IMR-90 (cell line): ENCODE measurements at regions not wholly inside any gene's neighbourhood (a gene's known extent, or its start where the extent isn't known, plus 50 kb on each side); places are given as distances from the start of the nearest gene placed in this dataset.

ENCODE experiments used
- BHLHE40 ChIP-seq: fragments of 150-350 bp; IDR thresholded peaks from 2 replicates; pipeline ENCODE4 v1.6.1; 2016; ENCODE audit warnings: mild to moderate bottlenecking, low read depth, low read length
- CEBPB ChIP-seq: IDR thresholded peaks from 2 replicates; pipeline ENCODE4 v1.6.1; 2012; ENCODE audit warnings: low read depth, low read length, improper control_type of control experiment
- CHD1 ChIP-seq: IDR thresholded peaks from 2 replicates; pipeline ENCODE4 v1.6.1; 2012; ENCODE audit warnings: low read depth, low read length, improper control_type of control experiment
- MAFK ChIP-seq: IDR thresholded peaks from 2 replicates; pipeline ENCODE4 v1.6.1; 2012; ENCODE audit warnings: low read depth, low read length, improper control_type of control experiment
- MXI1 ChIP-seq: IDR thresholded peaks from 2 replicates; pipeline ENCODE4 v1.6.1; 2012; ENCODE audit warnings: low read depth, mild to moderate bottlenecking, low read length, moderate library complexity, borderline replicate concordance
- NFE2L2 ChIP-seq: fragments of 150-350 bp; IDR thresholded peaks from 2 replicates; pipeline ENCODE4 v1.6.1; 2016; ENCODE audit warnings: low read depth, mild to moderate bottlenecking, low read length
- POLR2A ChIP-seq: IDR thresholded peaks from 2 replicates; pipeline ENCODE4 v1.6.1; 2012; ENCODE audit warnings: mild to moderate bottlenecking, low read depth, low read length
- RAD21 ChIP-seq: IDR thresholded peaks from 2 replicates; pipeline ENCODE4 v1.6.1; 2012; ENCODE audit warnings: low read length, improper control_type of control experiment
- SMC3 ChIP-seq: fragments of 150-350 bp; IDR thresholded peaks from 2 replicates; pipeline ENCODE4 v1.6.1; 2016; ENCODE audit warnings: low read depth, mild to moderate bottlenecking, antibody characterized with exemption, low read length, moderate library complexity
- TF ChIP-seq, protein P1 (sequence below): conservative IDR thresholded peaks from 2 replicates; pipeline ENCODE4 v1.5.1; 2012; ENCODE audit warnings: mild to moderate bottlenecking, low read depth, low read length, improper control_type of control experiment

DNA sequence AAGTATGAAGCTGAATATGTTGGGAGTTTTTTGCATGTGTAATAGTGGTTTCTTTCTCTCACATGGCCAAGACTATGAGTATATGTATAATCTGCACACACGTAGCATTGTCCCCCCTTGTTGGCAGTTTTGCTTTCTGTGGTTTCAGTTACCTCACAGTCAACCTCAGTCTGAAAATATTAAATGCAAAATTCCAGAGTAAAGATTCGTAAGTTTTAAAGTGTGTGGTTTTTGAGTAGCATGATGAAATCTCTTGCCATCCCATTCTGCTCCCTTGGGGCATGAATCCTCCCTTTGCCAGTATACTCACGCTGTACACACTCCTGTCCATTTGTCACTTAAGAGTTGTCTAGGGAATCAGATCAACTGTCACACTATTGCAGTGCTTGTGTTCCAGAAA is 742.0 kb upstream of the CCDC54 start:
- TF ChIP-seq, protein P1, sequence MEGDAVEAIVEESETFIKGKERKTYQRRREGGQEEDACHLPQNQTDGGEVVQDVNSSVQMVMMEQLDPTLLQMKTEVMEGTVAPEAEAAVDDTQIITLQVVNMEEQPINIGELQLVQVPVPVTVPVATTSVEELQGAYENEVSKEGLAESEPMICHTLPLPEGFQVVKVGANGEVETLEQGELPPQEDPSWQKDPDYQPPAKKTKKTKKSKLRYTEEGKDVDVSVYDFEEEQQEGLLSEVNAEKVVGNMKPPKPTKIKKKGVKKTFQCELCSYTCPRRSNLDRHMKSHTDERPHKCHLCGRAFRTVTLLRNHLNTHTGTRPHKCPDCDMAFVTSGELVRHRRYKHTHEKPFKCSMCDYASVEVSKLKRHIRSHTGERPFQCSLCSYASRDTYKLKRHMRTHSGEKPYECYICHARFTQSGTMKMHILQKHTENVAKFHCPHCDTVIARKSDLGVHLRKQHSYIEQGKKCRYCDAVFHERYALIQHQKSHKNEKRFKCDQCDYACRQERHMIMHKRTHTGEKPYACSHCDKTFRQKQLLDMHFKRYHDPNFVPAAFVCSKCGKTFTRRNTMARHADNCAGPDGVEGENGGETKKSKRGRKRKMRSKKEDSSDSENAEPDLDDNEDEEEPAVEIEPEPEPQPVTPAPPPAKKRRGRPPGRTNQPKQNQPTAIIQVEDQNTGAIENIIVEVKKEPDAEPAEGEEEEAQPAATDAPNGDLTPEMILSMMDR: no peak
- peak; percentile 33; the same call in 1 of the 2 replicates for TF ChIP-seq MAFK
- TF ChIP-seq SMC3: no peak
- no peak for TF ChIP-seq RAD21
- no peak for TF ChIP-seq POLR2A
- TF ChIP-seq CEBPB: peak; percentile 84
- TF ChIP-seq BHLHE40: no peak
- TF ChIP-seq MXI1: no peak
- TF ChIP-seq CHD1: no peak
- no peak for TF ChIP-seq NFE2L2
